C4-2B (cell line): ENCODE measurements at regions not wholly inside any gene's neighbourhood (a gene's known extent, or its start where the extent isn't known, plus 50 kb on each side); places are given as distances from the start of the nearest gene placed in this dataset.

Experiments used
- CTCF ChIP-seq: fragments of 450-650 bp; conservative IDR thresholded peaks from 2 replicates; pipeline ENCODE4 v1.5.1; 2017; ENCODE audit warnings: mild to moderate bottlenecking
- ZFX ChIP-seq: fragments of 450-650 bp; IDR thresholded peaks from 2 replicates; pipeline ENCODE4 v1.6.1; 2017

- TF ChIP-seq CTCF (no peak), ZFX (no peak)
Observed at GRCh38 chr20:11094196-11094595, 420.4 kb upstream of the JAG1 start.
